ENCODE measurements at regions not wholly inside any gene's neighbourhood (a gene's known extent, or its start where the extent isn't known, plus 50 kb on each side); places are given as distances from the start of the nearest gene placed in this dataset.

GRCh38 chr5:8954801-8955200 lies 591.1 kb downstream of the SEMA5A start:
- Histone ChIP-seq H3K27ac (no peak overlapping the region), H3K4me3 (no peak overlapping the region)
- no peak for DNase-seq (ENCODE audit: low spot score)
- TF ChIP-seq CTCF (IDR thresholded peaks at IDR 0.05): no peak

GRCh38 chr5:8956659-8957058 lies 589.2 kb downstream of the SEMA5A start:
- no peak for DNase-seq (ENCODE audit: low spot score)
- Histone ChIP-seq H3K27ac (no peak overlapping the region), H3K4me3 (no peak overlapping the region)
- TF ChIP-seq CTCF (IDR thresholded peaks at IDR 0.05): no peak

GRCh38 chr5:8958602-8959001 lies 587.3 kb downstream of the SEMA5A start:
- TF ChIP-seq CTCF (IDR thresholded peaks at IDR 0.05): no peak
- Histone ChIP-seq H3K27ac (no peak overlapping the region), H3K4me3 (no peak overlapping the region)
- DNase-seq (ENCODE audit: low spot score): no peak

- TF ChIP-seq CTCF (IDR thresholded peaks at IDR 0.05): no peak
- no peak for DNase-seq (ENCODE audit: low spot score)
- no peak overlapping the region for H3K4me3 ChIP-seq
- no peak overlapping the region for H3K27ac ChIP-seq
These were observed 584.7 kb downstream of the SEMA5A start for GRCh38 chr5:8961219-8961618.

GRCh38 chr5:8961956-8962355 lies 583.9 kb downstream of the SEMA5A start:
- DNase-seq (ENCODE audit: low spot score): no peak
- no peak overlapping the region for H3K27ac ChIP-seq
- no peak overlapping the region for H3K4me3 ChIP-seq
- TF ChIP-seq CTCF (IDR thresholded peaks at IDR 0.05): no peak

GRCh38 chr5:8981016-8981415 lies 564.9 kb downstream of the SEMA5A start:
- no peak for TF ChIP-seq CTCF (IDR thresholded peaks at IDR 0.05)
- Histone ChIP-seq H3K4me3 (no peak overlapping the region), H3K27ac (no peak overlapping the region)
- no peak for DNase-seq (ENCODE audit: low spot score)

- no peak for TF ChIP-seq CTCF (IDR thresholded peaks at IDR 0.05)
- H3K4me3 ChIP-seq: no peak overlapping the region
- no peak overlapping the region for H3K27ac ChIP-seq
- DNase-seq (ENCODE audit: low spot score): no peak
These were observed 564.4 kb downstream of the SEMA5A start for GRCh38 chr5:8981496-8981895.
